Activated B cell treated with CpG ODN at 0.5 μM for 24 hours (primary cell): ENCODE measurements at regions not wholly inside any gene's neighbourhood (a gene's known extent, or its start where the extent isn't known, plus 50 kb on each side); places are given as distances from the start of the nearest gene placed in this dataset.

ENCODE experiments used
- ATAC-seq: fragments of 200-7000 bp; cut with Tn5 transposase; one replicate; pipeline ENCODE4 v1.10.0; 2021; ENCODE audit warnings: low read depth, mild to moderate bottlenecking, moderate library complexity
- CTCF ChIA-PET: fragments of 350-600 bp; sonication (Branson Sonifier 250); formaldehyde crosslinking; loops from one replicate; lab custom pipeline; 2021; ENCODE audit warnings: antibody characterized with exemption; lab: Charles Lee
- POLR2A ChIA-PET: fragments of 350-600 bp; sonication (Branson Sonifier 250); formaldehyde crosslinking; loops from one replicate; lab custom pipeline; 2021; ENCODE audit warnings: antibody characterized with exemption; lab: Charles Lee
- DNase-seq: peaks from one replicate; pipeline ENCODE4 v3.0.0; 2022
- H3K27ac Mint-ChIP-seq: one replicate; pipeline ENCODE4 v1.8.0; 2020; ENCODE audit warnings: mixed read lengths
- H3K27me3 Mint-ChIP-seq: one replicate; pipeline ENCODE4 v1.8.0; 2021; ENCODE audit warnings: mixed read lengths
- H3K36me3 Mint-ChIP-seq: one replicate; pipeline ENCODE4 v1.8.0; 2021; ENCODE audit warnings: low read depth, mixed read lengths
- H3K4me1 Mint-ChIP-seq: one replicate; pipeline ENCODE4 v1.8.0; 2021; ENCODE audit warnings: mixed read lengths
- H3K4me3 Mint-ChIP-seq: one replicate; pipeline ENCODE4 v1.8.0; 2020; ENCODE audit warnings: mild to moderate bottlenecking, mixed read lengths
- H3K9me3 Mint-ChIP-seq: one replicate; pipeline ENCODE4 v1.8.0; 2020; ENCODE audit warnings: mixed read lengths
- intact Hi-C: fragments of 100-400 bp; cut with micrococcal nuclease; formaldehyde crosslinking; loops from one replicate; pipeline ENCODE4 v1.15.1; 2024
- TF ChIP-seq, protein P1 (sequence below): fragments of 200-600 bp; IDR thresholded peaks from one replicate; pipeline ENCODE4 v1.8.0; 2022; ENCODE audit warnings: antibody characterized with exemption, mild to moderate bottlenecking

- H3K27me3 Mint-ChIP-seq, result peaks cover 4% of the 10 kb centered on the region
- H3K4me1 Mint-ChIP-seq, result no peaks in the 10 kb centered on the region
- H3K27ac Mint-ChIP-seq, result no peak overlapping the region
- H3K36me3 Mint-ChIP-seq, result no peaks in the 10 kb centered on the region
- POLR2A ChIA-PET, result no interaction called here
- intact Hi-C loops, result no loop called here
- DNase-seq (no peak), ATAC-seq (no peak)
- H3K9me3 Mint-ChIP-seq, result no peaks in the 10 kb centered on the region
- CTCF ChIA-PET, result no interaction called here
- no peak overlapping the region for H3K4me3 Mint-ChIP-seq
- TF ChIP-seq, protein P1, sequence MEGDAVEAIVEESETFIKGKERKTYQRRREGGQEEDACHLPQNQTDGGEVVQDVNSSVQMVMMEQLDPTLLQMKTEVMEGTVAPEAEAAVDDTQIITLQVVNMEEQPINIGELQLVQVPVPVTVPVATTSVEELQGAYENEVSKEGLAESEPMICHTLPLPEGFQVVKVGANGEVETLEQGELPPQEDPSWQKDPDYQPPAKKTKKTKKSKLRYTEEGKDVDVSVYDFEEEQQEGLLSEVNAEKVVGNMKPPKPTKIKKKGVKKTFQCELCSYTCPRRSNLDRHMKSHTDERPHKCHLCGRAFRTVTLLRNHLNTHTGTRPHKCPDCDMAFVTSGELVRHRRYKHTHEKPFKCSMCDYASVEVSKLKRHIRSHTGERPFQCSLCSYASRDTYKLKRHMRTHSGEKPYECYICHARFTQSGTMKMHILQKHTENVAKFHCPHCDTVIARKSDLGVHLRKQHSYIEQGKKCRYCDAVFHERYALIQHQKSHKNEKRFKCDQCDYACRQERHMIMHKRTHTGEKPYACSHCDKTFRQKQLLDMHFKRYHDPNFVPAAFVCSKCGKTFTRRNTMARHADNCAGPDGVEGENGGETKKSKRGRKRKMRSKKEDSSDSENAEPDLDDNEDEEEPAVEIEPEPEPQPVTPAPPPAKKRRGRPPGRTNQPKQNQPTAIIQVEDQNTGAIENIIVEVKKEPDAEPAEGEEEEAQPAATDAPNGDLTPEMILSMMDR, result no peak
These were observed 61.7 kb upstream of the NEBL start for GRCh38 chr10:20958764-20959163.

DNA sequence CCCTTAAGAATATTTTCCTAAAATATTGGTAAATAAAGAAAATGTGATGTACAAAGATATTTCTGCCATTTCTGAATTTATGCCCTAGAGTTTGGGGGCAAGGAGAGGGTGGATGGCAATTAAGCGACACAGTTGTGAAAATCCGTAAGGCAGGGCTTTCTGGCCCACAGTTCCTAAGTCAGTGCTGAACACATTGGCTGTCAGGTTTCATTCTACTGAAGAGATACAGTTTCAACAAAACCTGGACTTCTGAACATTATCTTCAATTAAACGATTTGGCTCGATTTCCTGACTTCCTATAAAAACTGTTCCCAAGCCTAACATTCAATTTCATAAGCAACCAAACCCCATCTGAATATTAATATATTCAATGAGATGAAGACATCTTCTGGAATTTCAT, 61.1 kb upstream of the NEBL start:
- DNase-seq, result no peak
- ATAC-seq, result no peak
- intact Hi-C loops, result no loop called here
- CTCF ChIA-PET, result no interaction called here
- no peaks in the 10 kb centered on the region for H3K4me1 Mint-ChIP-seq
- H3K4me3 Mint-ChIP-seq, result no peak overlapping the region
- TF ChIP-seq, protein P1, result no peak
- H3K27ac Mint-ChIP-seq, result no peak overlapping the region
- no peaks in the 10 kb centered on the region for H3K9me3 Mint-ChIP-seq
- POLR2A ChIA-PET, result no interaction called here
- H3K36me3 Mint-ChIP-seq, result no peaks in the 10 kb centered on the region
- peaks cover 4% of the 10 kb centered on the region for H3K27me3 Mint-ChIP-seq

- ChIA-PET CTCF (no interaction called here), POLR2A (no interaction called here)
- H3K4me3 Mint-ChIP-seq, result no peak overlapping the region
- no peak for DNase-seq
- H3K9me3 Mint-ChIP-seq, result no peaks in the 10 kb centered on the region
- H3K27ac Mint-ChIP-seq, result no peak overlapping the region
- H3K36me3 Mint-ChIP-seq, result no peaks in the 10 kb centered on the region
- intact Hi-C loops, result no loop called here
- peaks cover 4% of the 10 kb centered on the region for H3K27me3 Mint-ChIP-seq
- ATAC-seq, result no peak
- TF ChIP-seq, protein P1, result no peak
- no peaks in the 10 kb centered on the region for H3K4me1 Mint-ChIP-seq
These were observed 60.6 kb upstream of the NEBL start for GRCh38 chr10:20957744-20958143.

DNA sequence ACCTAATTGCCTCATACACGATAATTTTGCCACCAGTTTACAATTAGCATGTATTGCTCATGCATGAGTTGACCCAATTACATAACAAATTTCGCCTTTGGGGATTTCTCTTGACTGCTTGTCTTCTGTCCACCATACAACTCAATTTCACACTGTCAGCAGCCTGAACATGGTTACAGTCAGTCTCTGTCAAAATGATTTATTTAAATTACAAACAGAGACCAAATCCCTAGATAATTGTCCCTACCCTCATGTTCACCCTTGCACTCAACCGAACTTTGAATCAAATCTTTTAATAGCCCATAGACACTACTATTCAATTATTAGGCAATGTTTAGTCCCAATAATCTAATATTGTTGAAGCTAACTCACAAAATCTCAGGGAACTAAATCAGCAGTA, 59.7 kb upstream of the NEBL start:
- ChIA-PET CTCF (no interaction called here), POLR2A (no interaction called here)
- TF ChIP-seq, protein P1, result no peak
- no peak for DNase-seq
- ATAC-seq, result no peak
- Mint-ChIP-seq H3K9me3 (no peaks in the 10 kb centered on the region), H3K27me3 (peaks cover 4% of the 10 kb centered on the region), H3K4me3 (no peak overlapping the region), H3K4me1 (no peaks in the 10 kb centered on the region), H3K36me3 (no peaks in the 10 kb centered on the region), H3K27ac (no peak overlapping the region)
- intact Hi-C loops, result no loop called here

GRCh38 chr10:20955355-20955893, 58.3 kb upstream of the NEBL start:
- H3K27ac Mint-ChIP-seq, result no peak overlapping the region
- TF ChIP-seq, protein P1, result no peak
- H3K36me3 Mint-ChIP-seq, result no peaks in the 10 kb centered on the region
- H3K27me3 Mint-ChIP-seq, result peaks cover 4% of the 10 kb centered on the region
- POLR2A ChIA-PET, result no interaction called here
- intact Hi-C loops, result no loop called here
- DNase-seq (no peak), ATAC-seq (no peak)
- H3K9me3 Mint-ChIP-seq, result no peaks in the 10 kb centered on the region
- CTCF ChIA-PET, result no interaction called here
- H3K4me3 Mint-ChIP-seq, result no peak overlapping the region
- no peaks in the 10 kb centered on the region for H3K4me1 Mint-ChIP-seq
